ENCODE measurements at regions not wholly inside any gene's neighbourhood (a gene's known extent, or its start where the extent isn't known, plus 50 kb on each side); places are given as distances from the start of the nearest gene placed in this dataset.

- Histone ChIP-seq H3K9me3 (no peaks in the 10 kb centered on the region), H3K36me3 (ENCODE audit: insufficient read depth in 1 of 2, low read depth in 1 of 2) (no peaks in the 10 kb centered on the region), H3K27ac (no peak overlapping the region), H3K27me3 (ENCODE audit: insufficient read depth in 3 of 3, low read length in 2 of 3) (no peaks in the 10 kb centered on the region), H3K4me3 (no peak overlapping the region), H3K4me1 (no peaks in the 10 kb centered on the region)
- 63 to 71% (median 64%) methylated on average over 6 of the region's 6 CpGs for WGBS, 3 donors
- no peak for TF ChIP-seq CTCF (IDR thresholded peaks at IDR 0.05)
- intact Hi-C loops (cut with DNase I): no loop called here
- ATAC-seq (no peak), DNase-seq (no peak)
Measured at GRCh38 chr2:51165534-51166260, 133.8 kb upstream of the NRXN1 start.

GRCh38 chr2:51158251-51158650 lies 126.3 kb upstream of the NRXN1 start:
- peaks cover 0 to 1% (median 0%) of the 10 kb centered on the region in 3 donors for H3K27me3 ChIP-seq (ENCODE audit: insufficient read depth in 3 of 3, low read length in 2 of 3)
- whole genome bisulfite sequencing, 3 donors: 89 to 98% (median 96%) methylated on average over 1 of the region's 1 CpG
- ATAC-seq: no peak
- H3K4me3 ChIP-seq: no peak overlapping the region
- H3K9me3 ChIP-seq: no peaks in the 10 kb centered on the region
- no peaks in the 10 kb centered on the region for H3K36me3 ChIP-seq (ENCODE audit: insufficient read depth in 1 of 2, low read depth in 1 of 2)
- no peak overlapping the region for H3K27ac ChIP-seq
- H3K4me1 ChIP-seq: no peaks in the 10 kb centered on the region
- no peak for TF ChIP-seq CTCF (IDR thresholded peaks at IDR 0.05)
- intact Hi-C loops (cut with DNase I): no loop called here
- no peak for DNase-seq

- TF ChIP-seq CTCF (IDR thresholded peaks at IDR 0.05): no peak
- intact Hi-C loops (cut with DNase I): no loop called here
- no peak for DNase-seq
- H3K4me3 ChIP-seq: no peak overlapping the region
- H3K27me3 ChIP-seq (ENCODE audit: insufficient read depth in 3 of 3, low read length in 2 of 3): peaks cover 0 to 1% (median 0%) of the 10 kb centered on the region in 3 donors
- no peaks in the 10 kb centered on the region for H3K4me1 ChIP-seq
- H3K27ac ChIP-seq: no peak overlapping the region
- no peaks in the 10 kb centered on the region for H3K9me3 ChIP-seq
- H3K36me3 ChIP-seq (ENCODE audit: insufficient read depth in 1 of 2, low read depth in 1 of 2): no peaks in the 10 kb centered on the region
- no peak for ATAC-seq
Measured at GRCh38 chr2:51153236-51153635, 121.3 kb upstream of the NRXN1 start.

- H3K9me3 ChIP-seq: no peaks in the 10 kb centered on the region
- no peak overlapping the region for H3K4me3 ChIP-seq
- intact Hi-C loops (cut with DNase I): no loop called here
- no peaks in the 10 kb centered on the region for H3K27me3 ChIP-seq (ENCODE audit: insufficient read depth in 3 of 3, low read length in 2 of 3)
- no peaks in the 10 kb centered on the region for H3K36me3 ChIP-seq (ENCODE audit: insufficient read depth in 1 of 2, low read depth in 1 of 2)
- DNase-seq (no peak), ATAC-seq (no peak)
- TF ChIP-seq CTCF (IDR thresholded peaks at IDR 0.05): no peak
- H3K27ac ChIP-seq: no peak overlapping the region
- no peaks in the 10 kb centered on the region for H3K4me1 ChIP-seq
- WGBS, 3 donors: 82 to 94% (median 89%) methylated on average over 23 to 30 of the region's 30 CpGs
Measured at GRCh38 chr2:51151490-51152140, 119.7 kb upstream of the NRXN1 start.

All from psoas muscle (tissue), 7 donors.